ENCODE measurements at regions not wholly inside any gene's neighbourhood (a gene's known extent, or its start where the extent isn't known, plus 50 kb on each side); places are given as distances from the start of the nearest gene placed in this dataset.

- no peak overlapping the region for H2AFZ ChIP-seq (ENCODE audit: low read depth, low read length, poor library complexity, severe bottlenecking)
- H4K20me1 ChIP-seq (ENCODE audit: insufficient read depth), result no peaks in the 10 kb centered on the region
- H3K36me3 ChIP-seq (ENCODE audit: control insufficient read depth in 1 of 2, insufficient read depth in 2 of 2, low read length in 2 of 2), result no peaks in the 10 kb centered on the region
- TF ChIP-seq CTCF (IDR thresholded peaks at IDR 0.05 in 2 of 3, conservative IDR thresholded peaks at IDR 0.05 in 1 of 3; ENCODE audit: borderline replicate concordance in 1 of 3, insufficient read depth in 1 of 3, low read depth in 2 of 3, low read length in 2 of 3) (no peak), JUND (IDR thresholded peaks at IDR 0.05) (no peak), POLR2AphosphoS5 (IDR thresholded peaks at IDR 0.05; ENCODE audit: low read depth, low read length) (no peak), ZFX (IDR thresholded peaks at IDR 0.05) (no peak)
- H3K9me3 ChIP-seq (ENCODE audit: control insufficient read depth in 1 of 2, insufficient read depth in 1 of 2, low read depth in 1 of 2, low read length in 2 of 2), result peaks cover 12 to 25% of the 10 kb centered on the region in 2 experiments; a peak in 2 of 4 replicates
- no peaks in the 10 kb centered on the region for H3K27me3 ChIP-seq (ENCODE audit: insufficient read depth, low read length)
- ChIA-PET POLR2A (no interaction called here), RAD21 (ENCODE audit: low non-redundant PET in 1 of 2, low total read pairs in 2 of 2, uncharacterized antibody in 2 of 2, unreplicated experiment in 2 of 2) (no interaction called here), CTCF (no interaction called here)
- H3K27ac ChIP-seq (ENCODE audit: low read depth, low read length), result no peak overlapping the region
- ATAC-seq (no peak), DNase-seq (ENCODE audit: low read depth, low spot score) (no peak)
- no peaks in the 10 kb centered on the region for H3K9me2 ChIP-seq (ENCODE audit: insufficient read depth)
- no peak overlapping the region for H3K4me2 ChIP-seq (ENCODE audit: low read length)
- H3K4me1 ChIP-seq (ENCODE audit: control insufficient read depth in 1 of 2, insufficient read depth in 2 of 2, low read length in 2 of 2), result no peaks in the 10 kb centered on the region
- intact Hi-C loops (cut with micrococcal nuclease), result no loop called here
- no peak overlapping the region for H3K9ac ChIP-seq (ENCODE audit: low read length)
- no peaks in the 10 kb centered on the region for H3K79me2 ChIP-seq (ENCODE audit: insufficient read depth, low read length)
- H3K4me3 ChIP-seq (replicated peaks in 1 of 2; ENCODE audit: low read depth in 1 of 2, low read length in 2 of 2), result no peak overlapping the region
- BruUV-seq (replicated peaks), result no TSS peak
Observed at GRCh38 chr5:2511126-2511525, 240.4 kb downstream of the IRX2 start.

GRCh38 chr5:2509527-2509926 lies 241.9 kb downstream of the IRX2 start:
- CTCF ChIA-PET, result no interaction called here
- no TSS peak for BruUV-seq (replicated peaks)
- no peak for ATAC-seq
- no peaks in the 10 kb centered on the region for H3K27me3 ChIP-seq (ENCODE audit: insufficient read depth, low read length)
- H3K9me3 ChIP-seq (ENCODE audit: control insufficient read depth in 1 of 2, insufficient read depth in 1 of 2, low read depth in 1 of 2, low read length in 2 of 2), result peaks cover 12 to 21% of the 10 kb centered on the region in 2 experiments; a peak in 2 of 4 replicates
- no peak overlapping the region for H3K9ac ChIP-seq (ENCODE audit: low read length)
- H3K4me1 ChIP-seq (ENCODE audit: control insufficient read depth in 1 of 2, insufficient read depth in 2 of 2, low read length in 2 of 2), result no peaks in the 10 kb centered on the region
- H3K27ac ChIP-seq (ENCODE audit: low read depth, low read length), result no peak overlapping the region
- TF ChIP-seq EZH2 (IDR thresholded peaks at IDR 0.05) (no peak), CBX3 (IDR thresholded peaks at IDR 0.05; ENCODE audit: low read depth) (no peak), CEBPB (IDR thresholded peaks at IDR 0.05; ENCODE audit: low read depth) (no peak), SIN3A (IDR thresholded peaks at IDR 0.05; ENCODE audit: low read depth) (no peak), RAD21 (IDR thresholded peaks at IDR 0.05; ENCODE audit: low read depth) (no peak), FOSL1 (IDR thresholded peaks at IDR 0.05; ENCODE audit: low read depth) (no peak), YY1 (IDR thresholded peaks at IDR 0.05; ENCODE audit: extremely low read depth, insufficient replicate concordance, low read depth, low read length) (no peak), ATF3 (IDR thresholded peaks at IDR 0.05) (no peak), EGR1 (IDR thresholded peaks at IDR 0.05; ENCODE audit: low read depth) (no peak), MAX (IDR thresholded peaks at IDR 0.05) (no peak)
- no peaks in the 10 kb centered on the region for H3K9me2 ChIP-seq (ENCODE audit: insufficient read depth)
- DNase-seq (ENCODE audit: low read depth, low spot score), result no peak
- POLR2A ChIA-PET, result no interaction called here
- RAD21 ChIA-PET (ENCODE audit: low non-redundant PET in 1 of 2, low total read pairs in 2 of 2, uncharacterized antibody in 2 of 2, unreplicated experiment in 2 of 2), result no interaction called here
- H3K36me3 ChIP-seq (ENCODE audit: control insufficient read depth in 1 of 2, insufficient read depth in 2 of 2, low read length in 2 of 2), result no peaks in the 10 kb centered on the region
- H3K79me2 ChIP-seq (ENCODE audit: insufficient read depth, low read length), result no peaks in the 10 kb centered on the region
- H4K20me1 ChIP-seq (ENCODE audit: insufficient read depth), result no peaks in the 10 kb centered on the region
- intact Hi-C loops (cut with micrococcal nuclease), result no loop called here
- H3K4me3 ChIP-seq (replicated peaks in 1 of 2; ENCODE audit: low read depth in 1 of 2, low read length in 2 of 2), result no peak overlapping the region
- no peak overlapping the region for H2AFZ ChIP-seq (ENCODE audit: low read depth, low read length, poor library complexity, severe bottlenecking)
- H3K4me2 ChIP-seq (ENCODE audit: low read length), result no peak overlapping the region

All from HCT116 (cell line).